HG02938 (cell line): ENCODE measurements at regions not wholly inside any gene's neighbourhood (a gene's known extent, or its start where the extent isn't known, plus 50 kb on each side); places are given as distances from the start of the nearest gene placed in this dataset.

ENCODE experiments used
- ATAC-seq: cut with Tn5 transposase; IDR thresholded peaks from one replicate; pipeline ENCODE4 v1.9.1; 2021; ENCODE audit warnings: mild to moderate bottlenecking, moderate library complexity; ENCODE audit not compliant: unreplicated experiment

DNA sequence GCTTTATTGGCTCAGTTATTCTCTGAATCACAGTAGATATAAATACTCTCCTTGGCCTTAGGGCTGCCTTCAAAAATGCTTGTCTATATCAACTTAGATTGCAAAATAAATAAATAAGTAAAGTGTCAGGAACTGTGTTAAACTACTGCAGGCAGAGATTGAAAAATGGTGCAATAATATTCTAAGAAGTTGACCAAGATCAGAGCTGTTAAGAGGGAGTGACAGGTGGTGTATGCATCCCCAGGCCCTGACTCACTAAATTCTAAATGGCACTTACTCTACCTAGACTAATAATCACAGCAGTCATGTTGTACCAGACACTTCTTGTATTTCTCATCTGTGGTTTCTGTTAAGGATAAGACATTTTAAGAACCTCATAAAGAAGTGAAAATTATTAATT is 235.1 kb upstream of the SPOCK3 start:
- ATAC-seq, result no peak

DNA sequence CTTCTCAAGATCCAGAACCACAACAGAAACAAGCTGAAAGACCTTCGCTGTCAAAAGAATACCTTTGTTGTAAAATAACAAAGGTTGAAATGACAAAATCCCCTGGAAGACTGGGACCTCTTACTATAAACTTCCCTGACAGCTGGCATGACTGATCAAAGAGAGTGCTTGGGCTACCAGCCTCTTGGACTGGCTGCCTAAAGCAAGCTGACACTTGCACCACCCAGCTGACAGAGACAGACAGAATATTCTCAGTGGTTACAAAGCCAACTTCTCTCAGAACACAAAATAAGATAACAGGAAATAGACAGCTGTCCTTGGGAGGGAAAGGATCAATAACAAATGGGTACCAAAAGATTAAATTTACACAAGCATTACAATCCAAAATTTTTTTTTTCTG is 241.7 kb upstream of the SPOCK3 start:
- ATAC-seq, result no peak

DNA sequence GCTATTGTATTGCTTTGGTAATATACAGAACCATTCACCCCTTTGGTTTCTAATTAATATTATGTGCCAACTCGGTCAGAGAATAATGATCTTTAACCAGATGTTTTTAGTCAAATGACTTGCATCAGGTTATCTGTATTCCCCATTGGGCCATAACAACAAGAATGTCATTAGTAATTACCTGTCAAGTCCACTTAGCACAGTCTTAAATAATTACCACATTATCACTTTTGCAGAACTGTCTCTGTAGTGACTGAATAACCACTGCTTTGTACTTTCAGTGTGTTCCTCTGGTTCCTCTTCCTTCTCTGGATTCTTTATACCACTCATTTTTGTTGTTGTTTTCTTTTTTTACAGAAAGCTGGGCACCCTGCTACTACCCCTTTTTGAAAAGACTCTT is 257.7 kb upstream of the SPOCK3 start:
- ATAC-seq, result no peak

DNA sequence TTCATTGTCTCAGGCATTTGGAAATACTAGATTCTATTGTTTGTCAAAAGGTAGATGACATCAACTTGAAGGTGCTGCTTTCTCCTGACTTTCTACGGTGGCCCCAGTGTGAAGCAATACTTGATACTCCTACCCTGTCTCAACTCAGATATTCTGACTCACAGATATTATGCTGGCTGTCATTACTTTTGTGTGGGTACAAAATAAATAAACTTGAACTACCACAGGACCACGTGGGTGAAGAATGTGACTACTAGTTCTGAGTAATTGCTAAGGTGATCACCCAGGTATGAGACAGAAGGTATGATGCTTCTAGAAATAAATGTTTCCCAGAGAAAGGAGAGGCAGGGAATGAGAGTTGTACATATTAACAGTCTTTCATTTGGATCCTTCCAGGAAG is 275.3 kb upstream of the SPOCK3 start:
- no peak for ATAC-seq

DNA sequence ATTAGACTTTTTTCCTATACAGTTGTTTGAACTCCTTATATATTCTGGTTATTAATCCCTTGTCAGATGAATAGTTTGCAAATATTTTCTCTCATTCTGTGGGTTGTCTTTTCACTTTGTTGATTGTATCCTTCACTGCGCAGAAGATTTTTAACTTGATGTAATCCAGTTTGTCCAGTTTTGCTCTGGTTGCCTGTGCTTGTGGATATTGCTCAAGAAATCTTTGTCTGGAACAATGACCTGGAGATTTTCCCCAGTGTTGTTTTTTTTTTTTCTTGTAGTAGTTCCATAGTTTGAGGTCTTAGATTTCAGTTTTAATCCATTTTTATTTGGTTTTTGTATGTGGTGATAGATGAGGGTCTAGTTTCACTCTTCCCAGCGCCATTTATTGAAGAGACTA is 289.8 kb upstream of the SPOCK3 start:
- ATAC-seq, result no peak

DNA sequence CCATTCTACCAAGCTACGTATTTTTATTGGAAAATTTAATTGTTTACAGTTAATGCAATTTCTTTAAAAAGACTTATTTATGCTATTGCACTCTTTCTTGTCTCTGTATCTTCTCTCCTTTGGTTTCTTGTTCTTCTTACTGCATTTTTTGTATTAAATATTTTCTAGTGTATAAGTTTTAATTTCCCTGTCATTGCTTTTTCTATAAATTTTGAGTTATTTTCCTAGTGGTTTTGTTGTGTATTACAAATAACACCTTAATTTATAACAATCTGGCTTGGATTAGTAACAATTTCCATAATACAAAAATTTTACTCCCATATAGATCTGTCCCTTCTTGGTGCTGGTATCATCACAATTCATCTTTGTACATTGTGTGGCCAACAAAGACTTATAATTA is 303.5 kb upstream of the SPOCK3 start:
- no peak for ATAC-seq

DNA sequence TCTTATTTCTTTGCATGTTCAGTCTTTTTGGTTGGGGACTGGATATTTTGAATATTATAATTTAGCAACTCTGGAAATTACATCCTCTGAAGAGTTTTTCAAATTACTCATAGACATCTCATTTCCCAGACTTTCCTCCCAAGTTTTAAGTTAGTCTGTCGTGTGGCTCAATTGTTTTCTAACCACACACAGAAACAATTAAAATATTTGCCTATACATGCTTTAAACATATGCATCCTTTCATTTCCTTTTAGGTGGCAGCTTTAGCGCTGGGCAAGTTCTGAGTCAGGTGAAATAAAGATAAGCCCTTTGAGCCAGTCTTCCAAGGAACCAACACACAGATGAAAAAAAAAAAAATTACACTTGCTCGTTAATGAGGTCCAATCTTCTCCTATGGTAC is 307.0 kb upstream of the SPOCK3 start:
- ATAC-seq, result no peak

DNA sequence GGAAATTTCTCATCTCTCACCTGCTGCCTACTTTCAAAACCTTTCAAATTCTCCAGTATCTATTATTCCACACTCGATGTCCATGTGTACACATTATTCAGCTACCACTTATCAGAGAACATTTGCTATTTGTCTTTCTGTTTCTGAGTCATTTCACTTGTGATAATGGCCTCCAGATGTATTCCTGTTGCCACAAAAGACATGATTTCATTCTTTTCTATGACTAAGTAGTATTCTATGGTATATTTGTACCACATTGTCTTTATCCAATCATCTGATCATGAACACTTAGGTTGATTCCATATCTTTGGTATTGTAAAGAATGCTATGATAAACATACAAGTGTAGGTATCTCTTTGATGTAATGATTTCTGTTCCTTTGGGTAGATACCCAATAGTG is 310.1 kb upstream of the SPOCK3 start:
- no peak for ATAC-seq

DNA sequence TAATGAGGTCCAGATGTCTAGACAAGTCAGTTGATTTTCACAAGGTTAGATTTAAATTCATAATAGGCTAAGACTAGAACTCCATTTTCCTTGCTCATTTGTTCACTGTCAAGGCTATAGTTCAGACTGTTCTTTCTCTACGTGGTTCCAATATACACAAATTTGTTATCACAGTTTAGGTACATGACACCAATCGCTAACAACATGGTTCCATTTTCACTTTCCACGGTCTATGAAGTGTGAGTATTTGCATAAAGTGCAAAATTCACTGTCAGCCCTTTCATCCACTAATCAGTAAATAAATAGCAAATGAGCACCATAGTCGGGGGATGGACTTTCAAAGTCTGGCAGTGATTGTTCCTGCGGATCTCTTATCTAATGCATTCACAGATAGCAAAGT is 315.7 kb upstream of the SPOCK3 start:
- no peak for ATAC-seq

DNA sequence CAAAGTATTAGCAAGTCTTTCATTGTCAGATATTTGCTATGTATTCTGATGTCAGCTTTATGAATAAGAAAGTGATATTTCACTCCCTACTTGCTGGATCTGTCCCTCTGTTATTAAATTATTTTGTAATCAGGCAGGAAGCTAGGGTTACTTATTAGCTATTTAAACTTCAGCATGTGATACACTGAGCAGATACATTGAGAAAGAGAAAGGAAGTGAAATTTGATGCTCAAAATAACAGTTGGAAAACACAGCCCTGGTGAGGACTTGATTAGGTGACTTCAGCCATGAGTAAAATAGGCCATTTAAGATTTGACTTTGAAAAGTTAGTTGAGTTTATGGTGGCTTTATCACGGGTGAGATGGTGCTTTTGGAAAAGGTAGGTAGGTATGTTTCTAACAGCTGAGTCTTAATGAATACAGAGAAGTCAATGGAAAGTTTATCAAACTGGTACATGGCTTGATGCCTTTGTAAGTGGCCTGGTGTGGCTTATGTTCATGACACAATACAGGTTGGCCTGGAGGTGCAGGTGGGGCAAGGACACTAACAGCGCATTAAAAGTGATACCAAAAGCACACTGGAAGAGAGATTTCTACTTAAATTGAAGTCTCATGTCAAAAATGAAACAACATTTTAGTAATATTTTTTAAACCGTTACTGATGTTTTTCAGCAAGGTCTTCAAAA is 321.2 kb upstream of the SPOCK3 start:
- peak; percentile 97 for ATAC-seq

DNA sequence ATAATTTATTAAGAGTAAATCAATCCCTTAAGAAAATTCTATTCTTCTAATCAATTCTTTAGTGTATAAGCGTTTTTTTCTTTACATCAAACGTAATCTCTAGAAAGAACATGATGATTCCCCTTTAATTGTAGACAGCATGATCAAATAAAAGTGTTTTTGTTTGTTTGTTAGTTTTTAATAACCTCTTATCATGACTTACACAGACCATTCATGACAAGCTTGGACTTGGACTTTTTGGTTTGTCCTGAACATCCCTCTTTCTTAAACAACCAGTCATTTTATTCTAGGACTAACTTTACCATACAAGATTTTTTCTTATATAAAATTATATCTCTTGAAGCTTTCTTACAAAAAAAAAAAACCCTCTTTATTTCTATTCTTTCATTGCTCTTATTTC is 344.6 kb upstream of the SPOCK3 start:
- no peak for ATAC-seq

DNA sequence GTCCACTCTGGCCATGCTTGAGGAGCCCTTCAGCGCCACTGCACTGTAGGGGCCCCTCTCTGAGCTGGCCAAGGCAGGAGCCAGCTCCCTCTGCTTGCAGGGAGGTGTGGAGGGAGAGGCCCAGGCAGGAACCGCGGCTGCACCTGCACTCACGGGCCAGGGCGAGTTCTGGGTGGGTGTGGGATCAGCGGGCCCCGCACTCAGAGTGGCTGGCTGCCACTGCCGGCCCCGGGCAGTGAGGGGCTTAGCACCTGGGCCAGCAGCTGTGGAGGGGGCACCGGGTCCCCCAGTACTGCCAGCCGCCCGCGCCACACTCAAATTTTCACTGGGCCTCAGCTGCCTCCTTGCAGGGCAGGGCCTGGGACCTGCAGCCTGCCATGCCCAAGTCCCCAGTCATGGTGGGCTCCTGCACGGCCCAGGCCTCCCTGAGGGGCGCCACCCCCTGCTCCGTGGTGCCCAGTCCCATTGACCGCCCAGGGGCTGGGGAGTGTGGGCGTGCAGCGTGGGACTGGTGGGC is 347.2 kb upstream of the SPOCK3 start:
- ATAC-seq, result no peak

DNA sequence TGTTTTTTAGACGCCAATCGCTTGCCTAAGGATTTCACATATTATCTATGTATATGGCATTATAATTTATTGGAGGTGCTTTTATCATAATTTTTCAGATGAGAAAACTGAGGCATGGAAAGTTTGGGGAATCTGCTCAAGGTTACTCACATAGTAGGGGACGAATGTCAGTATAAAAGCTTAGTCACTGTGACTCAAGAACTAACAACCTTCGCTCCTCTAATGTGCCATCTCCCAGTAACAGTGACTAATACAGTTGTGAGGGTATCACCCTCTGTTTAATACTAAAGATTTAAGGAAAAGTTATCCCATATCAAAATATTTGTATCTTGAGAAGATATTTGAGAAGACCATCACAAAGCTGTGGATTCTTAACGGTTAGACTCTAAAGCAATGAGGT is 353.1 kb upstream of the SPOCK3 start:
- no peak for ATAC-seq

DNA sequence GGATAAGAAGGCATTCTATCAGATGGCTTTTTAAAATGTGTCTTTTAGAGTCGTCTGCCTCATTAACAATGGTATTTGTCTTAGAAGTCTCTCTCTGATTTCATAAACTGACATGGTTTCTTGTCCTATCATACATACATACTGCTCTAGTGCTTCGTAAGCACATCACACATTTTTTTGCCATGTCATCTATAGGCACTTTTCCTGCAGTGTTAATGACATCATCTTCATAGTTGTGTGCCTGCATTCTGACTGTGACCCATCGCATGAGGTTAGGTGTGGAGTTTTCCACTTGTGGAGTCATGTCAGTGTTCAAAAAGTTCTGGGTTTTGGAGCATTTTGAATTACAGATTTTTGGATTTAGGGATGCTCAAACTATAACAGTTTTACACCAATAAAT is 361.6 kb upstream of the SPOCK3 start:
- no peak for ATAC-seq

DNA sequence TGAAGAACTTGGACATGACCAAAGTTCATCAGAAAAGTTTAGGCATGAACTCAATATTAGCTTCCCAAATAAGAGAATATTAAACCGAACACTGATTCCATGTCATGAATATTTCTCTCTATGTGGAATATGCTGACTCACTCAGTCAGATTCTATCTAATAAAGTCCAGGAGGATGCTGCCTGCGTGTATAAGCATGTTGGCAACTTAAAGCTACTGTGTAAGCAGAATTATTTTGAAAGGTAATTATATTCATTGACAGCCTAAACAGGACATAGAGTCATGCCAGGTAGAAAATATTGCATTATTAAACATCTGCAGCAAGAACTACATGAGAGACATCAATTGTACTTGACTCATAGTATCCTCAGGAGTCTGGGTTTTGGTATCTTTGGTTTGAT is 367.9 kb upstream of the SPOCK3 start:
- ATAC-seq, result no peak

DNA sequence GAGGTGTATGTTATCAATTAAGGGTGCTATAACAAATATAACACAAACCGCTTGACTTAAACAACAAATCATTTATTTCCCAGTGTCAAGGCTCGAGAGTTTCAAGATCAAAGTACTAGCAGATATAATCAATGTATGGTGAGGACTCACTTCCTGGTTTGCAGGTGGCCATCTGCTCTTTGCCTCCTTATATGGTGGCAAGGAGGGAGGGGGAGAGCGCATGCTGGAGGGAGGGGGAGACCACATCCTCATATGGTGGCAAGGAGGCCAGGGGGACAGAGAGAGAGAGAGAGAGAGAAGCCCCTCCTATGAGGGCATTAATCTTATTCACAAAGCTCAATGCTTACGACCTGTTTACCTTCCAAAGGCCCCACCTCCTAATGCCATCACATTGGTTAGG is 372.3 kb upstream of the SPOCK3 start:
- ATAC-seq, result no peak

DNA sequence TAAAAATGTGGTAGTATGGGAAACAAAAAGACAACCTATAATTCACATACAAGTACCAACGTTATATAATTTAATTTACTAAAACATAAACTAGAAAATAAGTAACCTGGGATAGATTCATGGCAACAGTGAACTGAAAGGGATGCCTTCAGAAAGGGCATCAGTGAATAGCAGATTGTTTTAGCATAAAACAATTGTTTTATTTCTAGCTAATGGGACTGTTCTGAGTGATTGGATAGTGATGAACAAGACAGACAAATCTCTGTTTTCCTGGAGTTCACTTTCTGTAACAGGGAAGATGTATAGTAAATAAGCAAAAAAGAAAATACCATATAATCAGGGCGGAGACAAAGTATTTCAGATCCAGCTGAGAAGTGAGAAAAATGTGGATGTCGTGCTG is 379.1 kb upstream of the SPOCK3 start:
- ATAC-seq, result no peak

DNA sequence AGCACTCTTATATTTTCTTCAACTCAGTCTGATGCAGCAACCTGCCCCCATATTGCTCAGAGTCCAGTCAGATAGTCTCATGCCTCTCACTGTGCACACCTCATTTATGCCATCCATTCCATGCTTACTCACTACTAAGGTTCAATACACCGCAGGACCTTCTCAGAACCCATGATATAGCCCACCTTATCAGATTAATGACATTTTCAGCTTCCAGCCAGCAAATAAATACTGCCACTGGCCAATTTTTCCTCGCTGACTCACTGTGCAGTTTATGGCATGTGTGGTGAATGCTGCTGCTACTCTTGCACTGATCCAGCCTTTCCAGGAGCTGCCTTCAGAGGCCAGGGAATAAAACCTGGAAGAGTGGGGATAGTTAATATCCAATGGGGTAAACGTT is 380.6 kb upstream of the SPOCK3 start:
- ATAC-seq, result no peak

DNA sequence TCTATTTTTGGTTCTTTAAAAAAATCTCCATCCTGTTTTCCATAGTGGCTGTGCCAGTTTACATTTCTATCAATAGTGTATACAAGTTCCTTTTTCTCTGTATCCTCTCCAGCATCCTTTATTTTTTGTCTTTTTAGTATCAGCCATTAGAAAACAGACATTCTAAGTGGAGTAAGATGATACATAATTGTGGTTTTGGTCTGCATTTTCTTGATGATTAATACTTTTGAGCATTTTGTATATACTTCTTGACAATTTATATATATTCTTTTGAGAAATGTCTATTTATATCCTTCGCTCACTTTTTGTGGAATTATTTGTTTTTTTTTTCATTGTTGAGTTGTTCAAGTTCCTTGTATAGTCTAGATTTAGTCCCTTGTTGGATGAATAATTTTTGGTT is 382.2 kb upstream of the SPOCK3 start:
- ATAC-seq, result no peak

DNA sequence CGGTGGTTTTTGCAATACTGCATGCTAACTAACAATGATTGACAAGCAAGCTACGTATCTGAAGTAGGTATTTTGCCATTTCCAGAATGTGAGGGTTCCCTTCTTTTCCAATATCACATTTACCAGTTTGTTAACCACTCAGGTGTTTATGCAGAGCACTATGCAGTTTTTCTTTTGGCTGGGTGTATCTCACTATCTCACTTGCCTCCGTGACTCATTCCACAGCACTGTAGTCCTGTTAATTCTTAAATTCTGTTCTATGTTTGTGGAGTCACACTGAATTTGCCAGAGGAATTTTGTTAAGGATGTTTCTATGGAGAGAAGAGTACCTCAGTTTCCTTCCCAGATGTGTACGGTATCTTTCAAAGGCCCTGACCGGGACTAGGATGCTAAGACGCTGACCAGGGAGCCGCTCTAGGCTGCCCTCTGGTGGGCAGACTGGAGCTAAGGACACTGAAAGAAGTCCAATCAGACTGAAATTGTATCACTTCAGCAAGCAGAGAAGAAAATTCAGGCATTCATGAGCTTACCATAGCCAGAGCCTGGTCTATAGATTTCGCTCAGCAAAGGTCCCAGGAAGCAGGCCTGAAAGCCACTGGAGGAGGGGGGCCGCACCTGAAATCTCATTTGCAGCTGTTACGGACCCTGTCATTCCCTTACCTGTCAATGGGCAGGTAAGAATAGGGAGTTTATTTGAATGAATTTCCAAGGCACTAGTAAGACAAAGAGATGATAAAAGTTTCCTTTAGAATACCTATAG is 388.4 kb upstream of the SPOCK3 start:
- peak; percentile 95 for ATAC-seq

DNA sequence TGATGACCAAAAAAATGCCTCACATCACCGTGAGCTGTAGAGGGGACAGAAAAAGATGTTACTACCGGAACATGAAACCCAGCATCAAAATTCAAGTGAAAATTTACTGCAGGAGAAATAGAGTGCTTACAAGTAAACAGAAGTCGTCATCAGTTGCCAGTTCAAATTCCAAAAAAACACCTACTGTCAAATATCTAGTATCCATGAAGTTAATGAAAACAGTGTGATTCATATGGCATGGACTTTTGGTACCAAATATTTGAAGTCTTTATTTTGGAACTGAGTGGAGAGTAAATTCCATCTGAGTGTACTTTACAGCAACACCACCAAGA is 388.9 kb upstream of the SPOCK3 start:
- ATAC-seq, result no peak

DNA sequence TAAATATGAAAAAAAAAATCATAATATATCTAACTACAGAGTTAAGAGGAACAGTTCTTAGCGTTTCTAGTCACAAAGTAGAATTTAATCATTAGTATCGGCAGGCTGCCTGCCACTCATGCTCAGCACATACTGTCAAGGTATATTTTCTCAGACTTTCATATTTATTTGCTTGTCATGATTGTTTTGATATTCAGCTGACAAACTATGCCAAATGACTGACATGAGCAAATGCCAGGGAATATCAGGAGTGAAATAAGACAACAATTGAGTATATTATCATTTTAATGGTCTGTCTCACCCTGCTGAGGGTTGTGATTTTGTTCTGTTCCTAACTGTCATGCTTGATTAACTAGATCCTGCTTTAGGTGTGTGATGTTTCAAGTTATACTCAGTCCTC is 395.0 kb upstream of the SPOCK3 start:
- no peak for ATAC-seq

DNA sequence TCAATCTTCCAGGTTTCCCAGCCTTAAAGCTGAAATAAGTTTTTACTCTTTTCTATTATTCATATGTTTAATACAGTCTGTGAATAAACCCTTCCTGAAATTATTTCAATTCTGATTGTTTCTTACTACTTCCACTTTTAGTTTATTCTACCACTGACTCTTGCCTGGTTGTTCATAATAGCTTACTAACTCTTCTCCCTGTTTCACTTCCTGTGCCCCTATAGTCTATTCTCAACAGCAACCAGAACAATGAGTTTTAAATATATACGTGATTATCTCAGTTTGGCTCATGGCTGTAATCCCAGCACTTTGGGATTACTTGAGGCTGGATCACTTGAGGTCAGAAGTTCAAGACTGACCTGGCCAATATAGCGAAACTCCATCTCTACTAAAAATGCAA is 408.0 kb upstream of the SPOCK3 start:
- peak; percentile 62 for ATAC-seq
